DOHH2 (cell line): ENCODE measurements at regions not wholly inside any gene's neighbourhood (a gene's known extent, or its start where the extent isn't known, plus 50 kb on each side); places are given as distances from the start of the nearest gene placed in this dataset.

Source experiments
- EZH2phosphoT487 ChIP-seq: fragments of 200-600 bp; sonication (generic); IDR thresholded peaks from 2 replicates; pipeline ENCODE4 v1.6.1; 2017; ENCODE audit warnings: borderline replicate concordance, mild to moderate bottlenecking, antibody characterized with exemption, low read length, moderate library complexity, mixed read lengths
- TF ChIP-seq, protein P1 (sequence below): fragments of 200-600 bp; sonication (generic); IDR thresholded peaks from one replicate; pipeline ENCODE4 v1.5.1; 2014; ENCODE audit warnings: antibody characterized with exemption, mild to moderate bottlenecking, low read depth, low read length; ENCODE audit not compliant: poor library complexity, severe bottlenecking

DNA sequence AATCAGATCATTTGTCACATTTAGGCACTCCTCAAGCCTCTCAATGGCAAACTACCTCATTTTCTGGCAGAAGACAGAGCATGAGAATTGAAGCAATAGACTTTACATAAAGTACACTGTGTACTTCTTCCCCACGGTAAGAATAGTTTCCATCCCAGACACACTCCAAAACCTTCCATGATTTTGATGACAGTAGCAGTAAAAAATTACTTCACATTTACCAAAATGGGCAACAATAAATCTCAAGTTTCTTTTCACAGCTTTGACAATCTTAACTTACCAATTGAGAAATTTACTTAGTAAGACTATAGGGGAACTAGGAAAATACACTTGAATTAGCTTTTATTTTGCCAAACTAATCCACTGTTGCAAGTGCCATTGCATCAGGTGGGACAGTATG is 353.8 kb downstream of the HAO1 start:
- TF ChIP-seq, protein P1, sequence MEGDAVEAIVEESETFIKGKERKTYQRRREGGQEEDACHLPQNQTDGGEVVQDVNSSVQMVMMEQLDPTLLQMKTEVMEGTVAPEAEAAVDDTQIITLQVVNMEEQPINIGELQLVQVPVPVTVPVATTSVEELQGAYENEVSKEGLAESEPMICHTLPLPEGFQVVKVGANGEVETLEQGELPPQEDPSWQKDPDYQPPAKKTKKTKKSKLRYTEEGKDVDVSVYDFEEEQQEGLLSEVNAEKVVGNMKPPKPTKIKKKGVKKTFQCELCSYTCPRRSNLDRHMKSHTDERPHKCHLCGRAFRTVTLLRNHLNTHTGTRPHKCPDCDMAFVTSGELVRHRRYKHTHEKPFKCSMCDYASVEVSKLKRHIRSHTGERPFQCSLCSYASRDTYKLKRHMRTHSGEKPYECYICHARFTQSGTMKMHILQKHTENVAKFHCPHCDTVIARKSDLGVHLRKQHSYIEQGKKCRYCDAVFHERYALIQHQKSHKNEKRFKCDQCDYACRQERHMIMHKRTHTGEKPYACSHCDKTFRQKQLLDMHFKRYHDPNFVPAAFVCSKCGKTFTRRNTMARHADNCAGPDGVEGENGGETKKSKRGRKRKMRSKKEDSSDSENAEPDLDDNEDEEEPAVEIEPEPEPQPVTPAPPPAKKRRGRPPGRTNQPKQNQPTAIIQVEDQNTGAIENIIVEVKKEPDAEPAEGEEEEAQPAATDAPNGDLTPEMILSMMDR, result no peak
- no peak for TF ChIP-seq EZH2phosphoT487
